ENCODE measurements at regions not wholly inside any gene's neighbourhood (a gene's known extent, or its start where the extent isn't known, plus 50 kb on each side); places are given as distances from the start of the nearest gene placed in this dataset.

DNA sequence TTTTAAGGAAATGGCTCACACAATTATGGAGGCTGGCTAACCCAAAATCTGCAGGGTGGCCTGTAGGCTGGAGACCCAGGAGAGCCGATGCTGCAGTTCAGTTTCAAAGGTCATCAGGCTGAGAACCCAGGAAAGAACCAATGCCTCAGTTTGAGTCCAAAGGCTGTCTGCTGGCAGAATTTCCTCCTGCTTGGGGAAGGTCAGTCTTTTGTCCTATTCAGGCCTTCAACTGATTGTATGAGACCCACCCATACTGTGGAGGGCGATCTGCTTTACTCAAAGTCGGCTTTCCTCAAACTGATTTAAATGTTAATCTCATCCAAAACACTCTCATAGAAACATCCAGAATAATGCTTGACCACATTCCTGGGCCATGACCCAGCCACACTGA, 189.7 kb upstream of the CDYL start:
- Mint-ChIP-seq H3K4me1 (peaks cover 0 to 5% of the 10 kb centered on the region in 2 donors), H3K27me3 (ENCODE audit: low read depth in 2 of 2) (peaks cover 0 to 10% of the 10 kb centered on the region in 2 donors), H3K4me3 (no peak overlapping the region), H3K27ac (no peak overlapping the region), H3K36me3 (no peaks in the 10 kb centered on the region), H3K9me3 (no peaks in the 10 kb centered on the region)
- whole genome bisulfite sequencing (ENCODE audit: insufficient coverage) = 94% methylated on average over 3 of the region's 3 CpGs
- Histone ChIP-seq H3K27me3 (ENCODE audit: control insufficient read depth, insufficient read depth, low read length) (no peaks in the 10 kb centered on the region), H3K9me3 (ENCODE audit: control insufficient read depth, insufficient read depth, low read length) (no peaks in the 10 kb centered on the region), H3K36me3 (ENCODE audit: control insufficient read depth, insufficient read depth, low read length) (no peaks in the 10 kb centered on the region), H3K4me3 (ENCODE audit: low read length) (no peak overlapping the region), H3K4me1 (ENCODE audit: control insufficient read depth, insufficient read depth, low read length) (no peaks in the 10 kb centered on the region), H3K27ac (ENCODE audit: low read length) (no peak overlapping the region)
- ATAC-seq (no peak), DNase-seq (no peak)
- TF ChIP-seq CTCF (IDR thresholded peaks at IDR 0.05) = no peak
- intact Hi-C loops (cut with micrococcal nuclease) = no loop called here

DNA sequence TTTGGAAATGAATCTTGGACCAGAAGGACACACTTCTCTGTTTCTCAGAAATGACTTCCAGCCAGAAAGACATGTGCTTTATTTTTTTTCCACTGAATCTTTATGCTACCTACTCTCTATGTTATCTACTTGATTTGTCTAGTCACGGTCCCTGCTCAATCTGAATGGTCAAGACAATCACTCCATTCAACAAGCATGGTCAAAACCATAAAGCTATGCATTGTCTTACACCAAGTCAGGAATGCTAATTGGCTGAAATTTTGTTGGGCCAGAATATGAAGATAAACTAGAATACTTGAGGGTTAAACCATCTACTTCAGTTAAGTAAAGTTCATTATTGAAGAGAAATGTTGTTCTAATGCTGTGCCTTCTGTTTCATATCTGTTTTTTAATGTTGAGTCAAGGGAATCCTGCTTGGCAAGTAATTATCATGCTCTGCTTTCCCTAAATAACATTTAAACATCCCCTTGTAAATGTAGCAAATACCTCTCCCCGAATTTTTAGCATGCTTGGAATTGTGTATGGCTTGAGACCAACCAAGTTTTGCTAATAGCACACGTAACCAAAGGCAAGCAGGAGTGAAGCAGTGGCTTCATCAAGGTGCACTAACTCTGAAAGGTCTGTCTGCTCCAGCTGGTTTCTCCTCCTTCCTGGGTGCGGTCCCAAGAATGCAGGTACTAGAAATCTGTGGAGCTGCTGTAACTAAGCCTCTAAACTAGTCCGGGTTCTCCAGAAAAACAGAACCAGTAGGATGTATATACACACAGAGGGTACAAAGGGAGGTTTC, 190.3 kb upstream of the CDYL start:
- H3K36me3 ChIP-seq (ENCODE audit: control insufficient read depth, insufficient read depth, low read length) = no peaks in the 10 kb centered on the region
- H3K36me3 Mint-ChIP-seq = no peaks in the 10 kb centered on the region
- no peak for TF ChIP-seq CTCF (IDR thresholded peaks at IDR 0.05)
- H3K27me3 ChIP-seq (ENCODE audit: control insufficient read depth, insufficient read depth, low read length) = no peaks in the 10 kb centered on the region
- ATAC-seq (no peak), DNase-seq (no peak)
- no peak overlapping the region for H3K27ac Mint-ChIP-seq
- H3K4me3 ChIP-seq (ENCODE audit: low read length) = no peak overlapping the region
- no peak overlapping the region for H3K4me3 Mint-ChIP-seq
- H3K9me3 Mint-ChIP-seq = no peaks in the 10 kb centered on the region
- intact Hi-C loops (cut with micrococcal nuclease) = no loop called here
- no peaks in the 10 kb centered on the region for H3K4me1 ChIP-seq (ENCODE audit: control insufficient read depth, insufficient read depth, low read length)
- H3K4me1 Mint-ChIP-seq = peaks cover 0 to 5% of the 10 kb centered on the region in 2 donors
- H3K27ac ChIP-seq (ENCODE audit: low read length) = no peak overlapping the region
- no peaks in the 10 kb centered on the region for H3K9me3 ChIP-seq (ENCODE audit: control insufficient read depth, insufficient read depth, low read length)
- peaks cover 0 to 8% of the 10 kb centered on the region in 2 donors for H3K27me3 Mint-ChIP-seq (ENCODE audit: low read depth in 2 of 2)
- 72% methylated on average over 5 of the region's 5 CpGs for WGBS (ENCODE audit: insufficient coverage)

DNA sequence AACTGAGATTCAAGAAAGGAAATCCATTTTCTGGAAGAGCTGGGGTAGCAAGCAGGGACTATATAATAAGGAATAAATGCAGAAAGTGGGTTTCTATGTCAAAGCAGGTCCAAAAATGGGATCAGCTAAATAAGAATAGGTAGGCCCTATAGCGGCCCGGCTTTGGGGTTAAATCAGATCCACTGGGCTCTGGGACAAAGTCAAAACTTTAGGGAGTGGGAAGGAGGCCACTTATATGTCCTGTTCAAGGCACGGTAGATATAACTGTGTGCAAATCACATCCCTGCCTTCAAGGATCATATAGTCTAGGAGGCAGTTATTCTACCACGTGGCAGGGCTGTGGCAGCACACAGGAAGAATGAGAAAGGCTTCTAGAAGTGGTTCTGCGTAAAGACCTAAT, 191.4 kb upstream of the CDYL start:
- H3K36me3 Mint-ChIP-seq = no peaks in the 10 kb centered on the region
- Histone ChIP-seq H3K27me3 (ENCODE audit: control insufficient read depth, insufficient read depth, low read length) (no peaks in the 10 kb centered on the region), H3K27ac (ENCODE audit: low read length) (no peak overlapping the region), H3K36me3 (ENCODE audit: control insufficient read depth, insufficient read depth, low read length) (no peaks in the 10 kb centered on the region), H3K4me1 (ENCODE audit: control insufficient read depth, insufficient read depth, low read length) (no peaks in the 10 kb centered on the region), H3K9me3 (ENCODE audit: control insufficient read depth, insufficient read depth, low read length) (no peaks in the 10 kb centered on the region), H3K4me3 (ENCODE audit: low read length) (no peak overlapping the region)
- no peaks in the 10 kb centered on the region for H3K9me3 Mint-ChIP-seq
- no peak for DNase-seq
- H3K27ac Mint-ChIP-seq = no peak overlapping the region
- H3K4me1 Mint-ChIP-seq = peaks cover 0 to 5% of the 10 kb centered on the region in 2 donors
- intact Hi-C loops (cut with micrococcal nuclease) = no loop called here
- 90% methylated on average over 5 of the region's 5 CpGs for WGBS (ENCODE audit: insufficient coverage)
- ATAC-seq = no peak
- H3K4me3 Mint-ChIP-seq = no peak overlapping the region
- peaks cover 0 to 12% of the 10 kb centered on the region in 2 donors for H3K27me3 Mint-ChIP-seq (ENCODE audit: low read depth in 2 of 2)
- TF ChIP-seq CTCF (IDR thresholded peaks at IDR 0.05) = no peak
